ENCODE measurements at regions not wholly inside any gene's neighbourhood (a gene's known extent, or its start where the extent isn't known, plus 50 kb on each side); places are given as distances from the start of the nearest gene placed in this dataset.

DNA sequence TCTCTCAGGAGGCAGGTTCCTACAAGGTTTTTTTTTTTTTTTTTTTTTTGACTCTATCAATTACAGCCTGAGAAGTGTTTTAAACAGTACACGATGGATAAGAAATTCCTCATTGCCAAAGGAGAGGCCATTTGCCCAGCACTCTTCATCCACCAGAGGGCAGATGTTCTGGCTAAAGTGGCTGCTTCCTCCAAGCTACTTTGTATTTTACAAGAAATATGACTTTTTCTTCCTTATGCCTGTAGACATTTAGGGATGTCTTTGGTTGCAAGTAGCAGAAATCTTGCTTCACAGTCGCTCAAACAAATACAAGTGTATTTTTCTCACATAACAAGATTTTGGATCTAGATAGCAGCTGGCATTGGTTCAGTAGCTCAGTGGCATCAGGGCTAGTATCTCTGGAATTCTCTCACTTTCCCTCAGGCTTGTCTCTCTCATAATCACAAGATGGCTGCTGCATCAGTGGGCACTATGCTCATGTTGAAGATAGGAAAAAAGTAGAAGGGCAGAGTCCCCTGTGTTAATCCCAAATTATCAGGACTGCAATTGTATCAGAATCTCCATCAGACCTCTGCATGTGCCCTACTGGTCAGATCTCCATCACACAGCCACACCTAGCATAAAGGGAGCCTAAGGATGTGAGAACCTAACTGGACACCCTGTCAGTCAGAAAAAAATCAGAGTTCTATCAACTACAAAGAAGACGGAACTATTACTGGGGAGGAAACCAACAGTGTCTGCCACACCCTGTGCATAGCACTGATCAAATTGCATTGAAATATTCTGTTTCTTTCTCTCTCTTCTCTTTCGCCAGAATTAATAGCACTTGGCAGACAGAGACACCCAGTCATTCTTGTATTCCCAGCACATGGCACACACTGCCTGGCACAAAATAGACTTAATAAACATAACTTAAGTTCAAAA is 138.9 kb upstream of the COL8A1 start:
- CTCF ChIA-PET = interaction anchor here (0.6 to 6.5 kb wide), 27 partner anchors 11 to 1215 kb away, joined by 3 to 58 read pairs (median 5); partner anchors contain the start of gene COL8A1
- H3K36me3 Mint-ChIP-seq (ENCODE audit: insufficient read depth, unreplicated experiment) = no peaks in the 10 kb centered on the region
- no peaks in the 10 kb centered on the region for H3K27me3 Mint-ChIP-seq (ENCODE audit: insufficient read depth, unreplicated experiment)
- no peak overlapping the region for H3K4me3 Mint-ChIP-seq (ENCODE audit: unreplicated experiment)
- no TSS peak for BruUV-seq (replicated peaks)
- no peaks in the 10 kb centered on the region for H3K9me3 Mint-ChIP-seq (ENCODE audit: unreplicated experiment)
- H3K27ac Mint-ChIP-seq (ENCODE audit: low read depth, unreplicated experiment) = no peak overlapping the region
- intact Hi-C loops (cut with micrococcal nuclease) = loop anchor here (1.0 to 10.0 kb wide), 6 partner anchors 138 to 477 kb away; no protein-coding TSS in a partner anchor
- TF ChIP-seq, protein P1, sequence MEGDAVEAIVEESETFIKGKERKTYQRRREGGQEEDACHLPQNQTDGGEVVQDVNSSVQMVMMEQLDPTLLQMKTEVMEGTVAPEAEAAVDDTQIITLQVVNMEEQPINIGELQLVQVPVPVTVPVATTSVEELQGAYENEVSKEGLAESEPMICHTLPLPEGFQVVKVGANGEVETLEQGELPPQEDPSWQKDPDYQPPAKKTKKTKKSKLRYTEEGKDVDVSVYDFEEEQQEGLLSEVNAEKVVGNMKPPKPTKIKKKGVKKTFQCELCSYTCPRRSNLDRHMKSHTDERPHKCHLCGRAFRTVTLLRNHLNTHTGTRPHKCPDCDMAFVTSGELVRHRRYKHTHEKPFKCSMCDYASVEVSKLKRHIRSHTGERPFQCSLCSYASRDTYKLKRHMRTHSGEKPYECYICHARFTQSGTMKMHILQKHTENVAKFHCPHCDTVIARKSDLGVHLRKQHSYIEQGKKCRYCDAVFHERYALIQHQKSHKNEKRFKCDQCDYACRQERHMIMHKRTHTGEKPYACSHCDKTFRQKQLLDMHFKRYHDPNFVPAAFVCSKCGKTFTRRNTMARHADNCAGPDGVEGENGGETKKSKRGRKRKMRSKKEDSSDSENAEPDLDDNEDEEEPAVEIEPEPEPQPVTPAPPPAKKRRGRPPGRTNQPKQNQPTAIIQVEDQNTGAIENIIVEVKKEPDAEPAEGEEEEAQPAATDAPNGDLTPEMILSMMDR (IDR thresholded peaks at IDR 0.05; ENCODE audit: unreplicated experiment) = peak; percentile 61
- peaks cover 28% of the 10 kb centered on the region for H3K4me1 Mint-ChIP-seq (ENCODE audit: insufficient read depth, unreplicated experiment)
- DNase-seq (ENCODE audit: unreplicated experiment) = peak; percentile 70
- POLR2A ChIA-PET = interaction anchor here (0.6 to 1.8 kb wide), 5 partner anchors 10 to 188 kb away, joined by 3 to 5 read pairs (median 4); no protein-coding TSS in a partner anchor

DNA sequence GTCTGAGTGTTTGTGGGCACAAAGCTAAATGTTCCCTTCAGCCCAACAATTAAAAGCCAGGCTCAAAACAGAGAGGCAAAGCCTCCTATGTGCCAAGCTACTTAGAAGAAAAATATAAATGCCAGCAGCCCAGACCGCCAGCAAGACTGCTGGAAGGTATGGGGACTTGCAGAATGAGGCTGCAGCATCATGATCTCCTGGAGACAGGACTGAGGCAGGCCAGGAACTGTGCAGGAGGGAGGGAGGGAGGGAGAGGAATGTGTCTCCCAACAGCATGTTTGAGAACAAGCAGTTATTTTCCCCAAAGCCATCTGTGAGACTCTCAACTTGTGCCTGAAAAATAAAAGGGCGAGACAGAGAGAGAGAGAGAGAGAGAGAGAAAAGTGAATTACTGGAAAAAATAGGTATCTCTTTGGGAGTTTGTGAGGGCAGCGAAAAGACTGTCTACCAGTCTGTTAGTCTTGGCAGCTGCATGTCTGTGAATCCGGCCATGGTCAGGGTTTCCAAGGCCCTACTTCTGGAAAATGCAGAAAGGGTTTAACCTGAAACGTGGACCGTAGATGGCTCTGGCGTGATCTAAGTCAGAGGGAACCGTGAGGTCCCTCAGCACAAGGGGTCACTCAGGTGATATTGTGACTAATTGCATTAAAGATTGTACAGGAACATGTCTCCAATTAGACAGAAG is 139.7 kb upstream of the COL8A1 start:
- POLR2A ChIA-PET = interaction anchor here (0.6 to 1.8 kb wide), 4 partner anchors 9 to 184 kb away, joined by 3 to 4 read pairs (median 4); no protein-coding TSS in a partner anchor
- Mint-ChIP-seq H3K4me1 (ENCODE audit: insufficient read depth, unreplicated experiment) (peaks cover 22% of the 10 kb centered on the region), H3K27ac (ENCODE audit: low read depth, unreplicated experiment) (no peak overlapping the region), H3K36me3 (ENCODE audit: insufficient read depth, unreplicated experiment) (no peaks in the 10 kb centered on the region), H3K4me3 (ENCODE audit: unreplicated experiment) (no peak overlapping the region), H3K9me3 (ENCODE audit: unreplicated experiment) (peaks cover 1% of the 10 kb centered on the region), H3K27me3 (ENCODE audit: insufficient read depth, unreplicated experiment) (no peaks in the 10 kb centered on the region)
- TF ChIP-seq, protein P1 (IDR thresholded peaks at IDR 0.05; ENCODE audit: unreplicated experiment) = no peak
- intact Hi-C loops (cut with micrococcal nuclease) = loop anchor here (1.0 to 10.0 kb wide), 6 partner anchors 139 to 476 kb away; no protein-coding TSS in a partner anchor
- BruUV-seq (replicated peaks) = no TSS peak
- no peak for DNase-seq (ENCODE audit: unreplicated experiment)
- CTCF ChIA-PET = interaction anchor here (0.6 to 6.5 kb wide), 31 partner anchors 11 to 671 kb away, joined by 3 to 58 read pairs (median 5); partner anchors contain the start of gene COL8A1

DNA sequence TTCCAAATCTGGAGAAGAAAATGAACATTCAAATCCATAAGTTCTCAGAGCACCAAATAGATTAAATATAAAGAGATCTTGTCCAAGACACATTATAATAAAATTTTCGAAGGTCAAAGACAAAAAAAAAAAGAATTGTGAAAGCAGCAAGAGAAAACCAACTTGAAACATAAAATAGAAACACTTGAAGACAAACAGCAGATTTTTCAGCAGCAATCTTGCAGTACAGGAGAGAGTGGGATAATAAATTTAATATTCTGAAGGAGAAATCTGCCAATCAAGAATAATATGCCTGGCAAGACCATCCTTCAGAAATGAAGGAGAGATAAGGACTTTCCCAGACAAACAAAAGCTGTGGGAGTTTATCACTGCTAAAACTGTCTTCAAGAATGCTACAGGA is 150.5 kb upstream of the COL8A1 start:
- DNase-seq (ENCODE audit: unreplicated experiment) = no peak
- no peaks in the 10 kb centered on the region for H3K27me3 Mint-ChIP-seq (ENCODE audit: insufficient read depth, unreplicated experiment)
- H3K4me3 Mint-ChIP-seq (ENCODE audit: unreplicated experiment) = no peak overlapping the region
- no peaks in the 10 kb centered on the region for H3K36me3 Mint-ChIP-seq (ENCODE audit: insufficient read depth, unreplicated experiment)
- ChIA-PET CTCF (interaction anchor here (4.6 kb wide), 1 partner anchor 12 kb away, joined by 39 read pairs; no protein-coding TSS in a partner anchor), POLR2A (interaction anchor here (0.9 kb wide), 1 partner anchor 92 kb away, joined by 3 read pairs; no protein-coding TSS in a partner anchor)
- intact Hi-C loops (cut with micrococcal nuclease) = no loop called here
- BruUV-seq (replicated peaks) = no TSS peak
- TF ChIP-seq, protein P1 (IDR thresholded peaks at IDR 0.05; ENCODE audit: unreplicated experiment) = no peak
- H3K27ac Mint-ChIP-seq (ENCODE audit: low read depth, unreplicated experiment) = no peak overlapping the region
- peaks cover 26% of the 10 kb centered on the region for H3K9me3 Mint-ChIP-seq (ENCODE audit: unreplicated experiment)
- no peaks in the 10 kb centered on the region for H3K4me1 Mint-ChIP-seq (ENCODE audit: insufficient read depth, unreplicated experiment)

DNA sequence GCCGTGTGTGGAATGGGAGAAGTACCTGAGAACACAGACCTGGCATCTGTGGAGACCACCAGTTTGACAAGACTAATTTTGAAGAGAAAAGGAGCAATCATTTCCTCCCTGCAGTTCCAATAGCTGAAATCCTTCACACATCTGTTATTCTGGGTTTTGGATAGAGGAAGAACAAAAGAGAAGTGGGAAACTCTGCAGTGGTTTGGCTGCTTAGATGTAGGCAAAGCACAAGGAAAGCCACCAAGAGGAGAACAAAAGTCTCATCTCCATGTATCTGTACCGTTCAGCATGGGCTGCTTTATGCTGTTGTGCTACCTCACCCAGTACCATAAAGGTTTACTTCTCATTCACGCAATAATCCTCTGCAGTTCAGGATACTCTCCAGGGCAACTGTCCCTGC is 153.1 kb upstream of the COL8A1 start:
- BruUV-seq (replicated peaks) = no TSS peak
- DNase-seq (ENCODE audit: unreplicated experiment) = no peak
- ChIA-PET CTCF (no interaction called here), POLR2A (no interaction called here)
- intact Hi-C loops (cut with micrococcal nuclease) = no loop called here
- Mint-ChIP-seq H3K9me3 (ENCODE audit: unreplicated experiment) (peaks cover 22% of the 10 kb centered on the region), H3K27me3 (ENCODE audit: insufficient read depth, unreplicated experiment) (no peaks in the 10 kb centered on the region), H3K4me3 (ENCODE audit: unreplicated experiment) (no peak overlapping the region), H3K27ac (ENCODE audit: low read depth, unreplicated experiment) (no peak overlapping the region), H3K36me3 (ENCODE audit: insufficient read depth, unreplicated experiment) (no peaks in the 10 kb centered on the region), H3K4me1 (ENCODE audit: insufficient read depth, unreplicated experiment) (no peaks in the 10 kb centered on the region)
- TF ChIP-seq, protein P1 (IDR thresholded peaks at IDR 0.05; ENCODE audit: unreplicated experiment) = no peak

Measured in MCF 10A (cell line).